HepG2 (cell line): ENCODE measurements at regions not wholly inside any gene's neighbourhood (a gene's known extent, or its start where the extent isn't known, plus 50 kb on each side); places are given as distances from the start of the nearest gene placed in this dataset.

ENCODE experiments used
- ATAC-seq: fragments of 200-7000 bp; cut with Tn5 transposase; 3 replicates; pipeline ENCODE4 v1.9.1; 2020; ENCODE audit warnings: mild to moderate bottlenecking, moderate library complexity
- BruUV-seq: library from RNA; stranded (reverse); fragments of 400-500 nt; replicated peaks from 2 replicates; lab custom pipeline; 2021; lab: Mats Ljungman, UMichigan
- CTCF ChIA-PET: fragments of 300-600 bp; formaldehyde crosslinking; extraction: SDS; loops from one replicate; lab custom pipeline; 2021; ENCODE audit warnings: low total read pairs, inconsistent platforms, low intra/inter-chr PET ratio; lab: Yijun Ruan, JAX
- POLR2A ChIA-PET: fragments of 350-600 bp; sonication (Branson Sonifier 250); formaldehyde crosslinking; loops from one replicate; lab custom pipeline; 2020; ENCODE audit warnings: antibody characterized with exemption, inconsistent platforms; lab: Yijun Ruan, JAX
- DNase-seq: peaks from one replicate; pipeline ENCODE4 v3.0.0-alpha.2; 2015; ENCODE audit warnings: low spot score
- FAIRE-seq: peaks from 3 replicates; lab custom pipeline; 2011; peaks lifted over from hg19 to GRCh38; lab: Jason Lieb, UNC
- H2AFZ ChIP-seq: one replicate; pipeline ENCODE4 v1.6.1; 2011; ENCODE audit warnings: low read length, inconsistent platforms
- H3K27ac ChIP-seq: fragments of 300-600 bp; 3 replicates; pipeline ENCODE4 v1.8.0; 2011; ENCODE audit warnings: mixed run types, mild to moderate bottlenecking, mixed read lengths, low read length, inconsistent platforms; ENCODE audit not compliant: insufficient read depth; ENCODE audit errors: extremely low read length
- H3K27me3 ChIP-seq, 2 experiments: fragments of 200-600 bp in 1 of 2; 2 replicates in 1 of 2; 3 replicates in 1 of 2; pipeline versions ENCODE4 v1.6.0 to v1.8.0; 2011; ENCODE audit warnings: low read length in 2 of 2, mild to moderate bottlenecking in 2 of 2, moderate library complexity in 2 of 2, inconsistent platforms in 1 of 2; ENCODE audit not compliant: insufficient read depth in 2 of 2, control insufficient read depth in 1 of 2
- H3K36me3 ChIP-seq, 2 experiments: fragments of 200-600 bp in 1 of 2; replicated peaks in 1 of 2; 2 replicates in 1 of 2; 3 replicates in 1 of 2; pipeline versions ENCODE4 v1.5.1 to v1.8.0; 2011; ENCODE audit warnings: low read length in 2 of 2, inconsistent platforms in 1 of 2; ENCODE audit not compliant: insufficient read depth in 2 of 2, control insufficient read depth in 1 of 2
- H3K4me1 ChIP-seq: 2 replicates; pipeline ENCODE4 v1.5.1; 2012; ENCODE audit warnings: low read length, inconsistent platforms; ENCODE audit not compliant: insufficient read depth
- H3K4me2 ChIP-seq: 2 replicates; pipeline ENCODE4 v1.6.0; 2011; ENCODE audit warnings: low read depth, low read length, inconsistent platforms
- H3K4me3 ChIP-seq, 3 experiments: fragments of 200-600 bp in 1 of 3; sonication (generic), shearing (Covaris generic) in 1 of 3; replicated peaks in 1 of 3; 2 replicates each; pipeline ENCODE4 v1.5.1; 2011 to 2016; ENCODE audit warnings: low read length in 3 of 3, inconsistent platforms in 2 of 3, low read depth in 2 of 3, mild to moderate bottlenecking in 2 of 3, control low read depth in 1 of 3, mixed read lengths in 1 of 3; ENCODE audit not compliant: insufficient read depth in 1 of 3
- H3K79me2 ChIP-seq: one replicate; pipeline ENCODE4 v1.6.1; 2011; ENCODE audit warnings: low read length, inconsistent platforms; ENCODE audit not compliant: insufficient read depth
- H3K9ac ChIP-seq: 2 replicates; pipeline ENCODE4 v1.6.0; 2011; ENCODE audit warnings: mild to moderate bottlenecking, low read depth, low read length, inconsistent platforms; ENCODE audit not compliant: insufficient read depth
- H3K9me3 ChIP-seq: 2 replicates; pipeline ENCODE4 v1.5.1; 2012; ENCODE audit warnings: mild to moderate bottlenecking, low read length
- H4K20me1 ChIP-seq: 2 replicates; pipeline ENCODE4 v1.6.0; 2011; ENCODE audit warnings: inconsistent platforms, mild to moderate bottlenecking, low read length, moderate library complexity; ENCODE audit not compliant: insufficient read depth
- FOSL2 ChIP-seq: sonication (generic); formaldehyde crosslinking; IDR thresholded peaks from 2 replicates; pipeline ENCODE4 v1.4.0; 2020; ENCODE audit warnings: missing genetic modification reagents
- HNRNPLL ChIP-seq: fragments of 200-400 bp; formaldehyde crosslinking; IDR thresholded peaks from 2 replicates; pipeline ENCODE4 v1.6.1; 2017; ENCODE audit warnings: mild to moderate bottlenecking, low read depth, low read length; ENCODE audit not compliant: poor library complexity, severe bottlenecking
- PAX8 ChIP-seq: sonication (generic); formaldehyde crosslinking; IDR thresholded peaks from 2 replicates; pipeline ENCODE4 v1.8.0; 2022; ENCODE audit warnings: mild to moderate bottlenecking, missing genetic modification reagents, borderline replicate concordance
- PPARG ChIP-seq: conservative IDR thresholded peaks from 2 replicates; pipeline ENCODE4 v1.6.1; 2016; ENCODE audit warnings: missing biosample characterization, missing genetic modification reagents
- ZNF326 ChIP-seq: sonication (generic); formaldehyde crosslinking; IDR thresholded peaks from 2 replicates; pipeline ENCODE4 v1.4.0; 2020; ENCODE audit warnings: missing genetic modification reagents, borderline replicate concordance
- ZNF678 ChIP-seq: sonication (generic); formaldehyde crosslinking; IDR thresholded peaks from 2 replicates; pipeline ENCODE4 v1.4.0; 2020; ENCODE audit warnings: mild to moderate bottlenecking, missing genetic modification reagents
- WGBS: methylation state at CpG from one replicate; pipeline ENCODE4 v1.1.6; 2017; ENCODE audit warnings: low lambda C conversion rate; 5-methylcytosine and 5-hydroxymethylcytosine counted together
- in situ Hi-C: cut with HindIII; loops from 2 replicates; pipeline ENCODE4 v1.10.0; 2017; ENCODE audit warnings: low pct_unique_long_range_greater_than_20kb; ENCODE audit not compliant: extremely low pct_ligation_motif_present
- intact Hi-C: fragments of 100-400 bp; cut with micrococcal nuclease; formaldehyde crosslinking; loops from one replicate; pipeline ENCODE4 v1.10.0; 2022; ENCODE audit not compliant: unreplicated experiment
- TF ChIP-seq, protein P1 (sequence below): sonication (generic); formaldehyde crosslinking; IDR thresholded peaks from 2 replicates; pipeline ENCODE4 v1.5.0; 2020; ENCODE audit warnings: mild to moderate bottlenecking, missing genetic modification reagents, borderline replicate concordance
- TF ChIP-seq, protein P2 (sequence below): sonication (generic); formaldehyde crosslinking; IDR thresholded peaks from 2 replicates; pipeline ENCODE4 v1.5.0; 2020; ENCODE audit warnings: missing genetic modification reagents
- TF ChIP-seq, protein P3 (sequence below), 2 experiments: IDR thresholded peaks; 2 replicates each; pipeline ENCODE4 v1.6.1; 2011 to 2012; ENCODE audit warnings: low read length in 2 of 2, borderline replicate concordance in 1 of 2, low read depth in 1 of 2, mild to moderate bottlenecking in 1 of 2, moderate library complexity in 1 of 2

GRCh38 chr14:49306152-49306751 lies 279.9 kb downstream of the RPS29 start (continued):
- TF ChIP-seq PPARG (0 out of 2 replicates have a peak, but pooled peaks have one; percentile 29), ZNF326 (CRISPR knock-in tag) (no peak)
- TF ChIP-seq, protein P1, sequence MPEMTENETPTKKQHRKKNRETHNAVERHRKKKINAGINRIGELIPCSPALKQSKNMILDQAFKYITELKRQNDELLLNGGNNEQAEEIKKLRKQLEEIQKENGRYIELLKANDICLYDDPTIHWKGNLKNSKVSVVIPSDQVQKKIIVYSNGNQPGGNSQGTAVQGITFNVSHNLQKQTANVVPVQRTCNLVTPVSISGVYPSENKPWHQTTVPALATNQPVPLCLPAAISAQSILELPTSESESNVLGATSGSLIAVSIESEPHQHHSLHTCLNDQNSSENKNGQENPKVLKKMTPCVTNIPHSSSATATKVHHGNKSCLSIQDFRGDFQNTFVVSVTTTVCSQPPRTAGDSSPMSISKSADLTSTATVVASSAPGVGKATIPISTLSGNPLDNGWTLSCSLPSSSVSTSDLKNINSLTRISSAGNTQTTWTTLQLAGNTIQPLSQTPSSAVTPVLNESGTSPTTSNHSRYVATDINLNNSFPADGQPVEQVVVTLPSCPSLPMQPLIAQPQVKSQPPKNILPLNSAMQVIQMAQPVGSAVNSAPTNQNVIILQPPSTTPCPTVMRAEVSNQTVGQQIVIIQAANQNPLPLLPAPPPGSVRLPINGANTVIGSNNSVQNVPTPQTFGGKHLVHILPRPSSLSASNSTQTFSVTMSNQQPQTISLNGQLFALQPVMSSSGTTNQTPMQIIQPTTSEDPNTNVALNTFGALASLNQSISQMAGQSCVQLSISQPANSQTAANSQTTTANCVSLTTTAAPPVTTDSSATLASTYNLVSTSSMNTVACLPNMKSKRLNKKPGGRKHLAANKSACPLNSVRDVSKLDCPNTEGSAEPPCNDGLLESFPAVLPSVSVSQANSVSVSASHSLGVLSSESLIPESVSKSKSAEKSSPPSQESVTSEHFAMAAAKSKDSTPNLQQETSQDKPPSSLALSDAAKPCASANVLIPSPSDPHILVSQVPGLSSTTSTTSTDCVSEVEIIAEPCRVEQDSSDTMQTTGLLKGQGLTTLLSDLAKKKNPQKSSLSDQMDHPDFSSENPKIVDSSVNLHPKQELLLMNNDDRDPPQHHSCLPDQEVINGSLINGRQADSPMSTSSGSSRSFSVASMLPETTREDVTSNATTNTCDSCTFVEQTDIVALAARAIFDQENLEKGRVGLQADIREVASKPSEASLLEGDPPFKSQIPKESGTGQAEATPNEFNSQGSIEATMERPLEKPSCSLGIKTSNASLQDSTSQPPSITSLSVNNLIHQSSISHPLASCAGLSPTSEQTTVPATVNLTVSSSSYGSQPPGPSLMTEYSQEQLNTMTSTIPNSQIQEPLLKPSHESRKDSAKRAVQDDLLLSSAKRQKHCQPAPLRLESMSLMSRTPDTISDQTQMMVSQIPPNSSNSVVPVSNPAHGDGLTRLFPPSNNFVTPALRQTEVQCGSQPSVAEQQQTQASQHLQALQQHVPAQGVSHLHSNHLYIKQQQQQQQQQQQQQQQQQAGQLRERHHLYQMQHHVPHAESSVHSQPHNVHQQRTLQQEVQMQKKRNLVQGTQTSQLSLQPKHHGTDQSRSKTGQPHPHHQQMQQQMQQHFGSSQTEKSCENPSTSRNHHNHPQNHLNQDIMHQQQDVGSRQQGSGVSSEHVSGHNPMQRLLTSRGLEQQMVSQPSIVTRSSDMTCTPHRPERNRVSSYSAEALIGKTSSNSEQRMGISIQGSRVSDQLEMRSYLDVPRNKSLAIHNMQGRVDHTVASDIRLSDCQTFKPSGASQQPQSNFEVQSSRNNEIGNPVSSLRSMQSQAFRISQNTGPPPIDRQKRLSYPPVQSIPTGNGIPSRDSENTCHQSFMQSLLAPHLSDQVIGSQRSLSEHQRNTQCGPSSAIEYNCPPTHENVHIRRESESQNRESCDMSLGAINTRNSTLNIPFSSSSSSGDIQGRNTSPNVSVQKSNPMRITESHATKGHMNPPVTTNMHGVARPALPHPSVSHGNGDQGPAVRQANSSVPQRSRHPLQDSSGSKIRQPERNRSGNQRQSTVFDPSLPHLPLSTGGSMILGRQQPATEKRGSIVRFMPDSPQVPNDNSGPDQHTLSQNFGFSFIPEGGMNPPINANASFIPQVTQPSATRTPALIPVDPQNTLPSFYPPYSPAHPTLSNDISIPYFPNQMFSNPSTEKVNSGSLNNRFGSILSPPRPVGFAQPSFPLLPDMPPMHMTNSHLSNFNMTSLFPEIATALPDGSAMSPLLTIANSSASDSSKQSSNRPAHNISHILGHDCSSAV (CRISPR knock-in tag) = no peak

DNA sequence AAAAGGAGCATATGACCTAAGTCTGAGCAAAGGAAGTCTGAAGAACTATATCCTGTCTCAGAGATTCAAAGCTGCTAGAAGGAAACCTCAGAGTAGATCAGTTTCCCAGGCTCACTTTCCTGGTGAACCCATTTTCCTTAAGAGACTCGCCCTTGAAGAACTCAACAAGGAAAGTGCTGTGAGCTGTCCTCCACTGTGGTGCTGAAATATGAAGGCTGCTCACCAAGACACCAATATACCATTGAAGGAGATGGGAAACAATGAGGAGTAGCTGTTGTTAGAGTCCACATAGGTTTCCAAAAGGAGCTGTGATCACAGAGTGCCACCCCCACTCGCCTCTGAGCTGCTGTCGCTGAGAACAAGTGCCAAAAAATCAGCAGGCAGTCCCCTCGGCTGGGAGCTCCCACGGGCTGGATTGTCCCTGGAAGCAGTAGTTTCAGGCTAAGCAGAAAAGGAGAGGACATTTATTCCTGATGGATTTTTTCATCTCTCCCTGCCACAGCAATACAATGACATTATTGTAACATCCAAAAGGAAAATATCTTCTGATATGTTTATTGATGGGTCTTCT lies 282.1 kb downstream of the RPS29 start:
- no peak for FAIRE-seq
- in situ Hi-C loops = no loop called here
- BruUV-seq = no TSS peak
- TF ChIP-seq PAX8 (CRISPR knock-in tag) (no peak), HNRNPLL (no peak), FOSL2 (CRISPR knock-in tag) (no peak), ZNF678 (CRISPR knock-in tag) (no peak)
- TF ChIP-seq, protein P2, sequence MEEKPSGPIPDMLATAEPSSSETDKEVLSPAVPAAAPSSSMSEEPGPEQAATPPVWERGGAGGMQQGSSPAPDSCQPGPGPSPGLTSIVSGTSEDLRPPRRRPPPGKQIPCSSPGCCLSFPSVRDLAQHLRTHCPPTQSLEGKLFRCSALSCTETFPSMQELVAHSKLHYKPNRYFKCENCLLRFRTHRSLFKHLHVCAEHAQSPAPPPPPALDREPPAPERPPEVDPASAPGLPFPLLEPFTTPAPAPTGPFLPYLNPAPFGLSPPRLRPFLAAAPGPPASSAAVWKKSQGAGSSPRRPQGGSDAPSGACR (CRISPR knock-in tag) = no peak
- TF ChIP-seq, protein P3, sequence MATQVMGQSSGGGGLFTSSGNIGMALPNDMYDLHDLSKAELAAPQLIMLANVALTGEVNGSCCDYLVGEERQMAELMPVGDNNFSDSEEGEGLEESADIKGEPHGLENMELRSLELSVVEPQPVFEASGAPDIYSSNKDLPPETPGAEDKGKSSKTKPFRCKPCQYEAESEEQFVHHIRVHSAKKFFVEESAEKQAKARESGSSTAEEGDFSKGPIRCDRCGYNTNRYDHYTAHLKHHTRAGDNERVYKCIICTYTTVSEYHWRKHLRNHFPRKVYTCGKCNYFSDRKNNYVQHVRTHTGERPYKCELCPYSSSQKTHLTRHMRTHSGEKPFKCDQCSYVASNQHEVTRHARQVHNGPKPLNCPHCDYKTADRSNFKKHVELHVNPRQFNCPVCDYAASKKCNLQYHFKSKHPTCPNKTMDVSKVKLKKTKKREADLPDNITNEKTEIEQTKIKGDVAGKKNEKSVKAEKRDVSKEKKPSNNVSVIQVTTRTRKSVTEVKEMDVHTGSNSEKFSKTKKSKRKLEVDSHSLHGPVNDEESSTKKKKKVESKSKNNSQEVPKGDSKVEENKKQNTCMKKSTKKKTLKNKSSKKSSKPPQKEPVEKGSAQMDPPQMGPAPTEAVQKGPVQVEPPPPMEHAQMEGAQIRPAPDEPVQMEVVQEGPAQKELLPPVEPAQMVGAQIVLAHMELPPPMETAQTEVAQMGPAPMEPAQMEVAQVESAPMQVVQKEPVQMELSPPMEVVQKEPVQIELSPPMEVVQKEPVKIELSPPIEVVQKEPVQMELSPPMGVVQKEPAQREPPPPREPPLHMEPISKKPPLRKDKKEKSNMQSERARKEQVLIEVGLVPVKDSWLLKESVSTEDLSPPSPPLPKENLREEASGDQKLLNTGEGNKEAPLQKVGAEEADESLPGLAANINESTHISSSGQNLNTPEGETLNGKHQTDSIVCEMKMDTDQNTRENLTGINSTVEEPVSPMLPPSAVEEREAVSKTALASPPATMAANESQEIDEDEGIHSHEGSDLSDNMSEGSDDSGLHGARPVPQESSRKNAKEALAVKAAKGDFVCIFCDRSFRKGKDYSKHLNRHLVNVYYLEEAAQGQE (IDR thresholded peaks at IDR 0.05; ENCODE audit: borderline replicate concordance in 1 of 2, low read depth in 1 of 2, low read length in 2 of 2) = peak; percentile 64 to 95

More for the DNA sequence above, 282.1 kb downstream of the RPS29 start:
- ChIA-PET CTCF (no interaction called here), POLR2A (no interaction called here)
- DNase-seq (no peak), ATAC-seq (no peak)
- Histone ChIP-seq H3K9ac (no peak overlapping the region), H3K4me2 (no peak overlapping the region), H3K27ac (no peak overlapping the region), H3K27me3 (no peaks in the 10 kb centered on the region), H4K20me1 (no peaks in the 10 kb centered on the region), H3K4me3 (no peak overlapping the region), H3K79me2 (no peaks in the 10 kb centered on the region), H3K36me3 (no peaks in the 10 kb centered on the region), H3K9me3 (no peaks in the 10 kb centered on the region), H2AFZ (no peak overlapping the region), H3K4me1 (no peaks in the 10 kb centered on the region)
- intact Hi-C loops = no loop called here
- WGBS = 27% methylated on average over 5 of the region's 5 CpGs
